Ovary (tissue), 7 donors: ENCODE measurements at regions not wholly inside any gene's neighbourhood (a gene's known extent, or its start where the extent isn't known, plus 50 kb on each side); places are given as distances from the start of the nearest gene placed in this dataset.

Experiments
- DNase-seq, 5 donors: peaks; one replicate each; pipeline ENCODE4 v3.0.0-alpha.2; 2019 to 2020
- H3K27ac ChIP-seq, 2 donors: fragments of 200-600 bp; one replicate each; pipeline versions ENCODE4 v1.5.1 to v1.8.0; 2019 to 2022
- H3K27me3 ChIP-seq: fragments of 200-600 bp; one replicate; pipeline ENCODE4 v1.8.0; 2022
- H3K36me3 ChIP-seq: fragments of 200-600 bp; sonication (generic); one replicate; pipeline ENCODE4 v1.5.1; 2019
- H3K4me1 ChIP-seq: one replicate; pipeline ENCODE4 v1.8.1; 2013; ENCODE audit warnings: mild to moderate bottlenecking, moderate library complexity; ENCODE audit not compliant: insufficient read depth
- H3K4me3 ChIP-seq: fragments of 200-600 bp; sonication (generic); one replicate; pipeline ENCODE4 v1.5.1; 2017
- H3K9me3 ChIP-seq, 2 donors: fragments of 200-600 bp in 1 of 2; sonication (generic) in 1 of 2; one replicate each; pipeline versions ENCODE4 v1.5.1 to v1.8.1; 2013 to 2019; ENCODE audit warnings: mild to moderate bottlenecking in 1 of 2, moderate library complexity in 1 of 2
- EP300 ChIP-seq: sonication (generic); formaldehyde crosslinking; IDR thresholded peaks from one replicate; pipeline ENCODE4 v1.6.1; 2017; ENCODE audit warnings: antibody characterized with exemption
- POLR2A ChIP-seq: fragments of 450-650 bp; IDR thresholded peaks from one replicate; pipeline ENCODE4 v1.6.1; 2017; ENCODE audit warnings: antibody characterized with exemption, mild to moderate bottlenecking, moderate library complexity
- WGBS, 3 donors: extraction: QIAGEN DNeasy Blood & Tissue Kit in 1 of 3; methylation state at CpG; one replicate each; pipeline versions ENCODE4 v1.1.5 to v1.1.7; 2013 to 2017; 5-methylcytosine and 5-hydroxymethylcytosine counted together
- intact Hi-C, 4 donors: fragments of 100-400 bp; cut with DNase I; formaldehyde crosslinking; loops; one replicate each; pipeline versions ENCODE4 v1.11.0 to v1.15.1; 2022 to 2023
- TF ChIP-seq, protein P1 (sequence below), 3 donors: fragments of 450-650 bp in 2 of 3; fragments of 200-600 bp in 1 of 3; IDR thresholded peaks; one replicate each; pipeline versions ENCODE4 v1.5.1 to v1.8.0; 2016 to 2022; ENCODE audit warnings: antibody characterized with exemption in 3 of 3, mild to moderate bottlenecking in 1 of 3
- donor health status: DM: no; HTN: no; CAD: no; lungs with moderate emphysema.
- donor health status: DM: no; HTN: no; CAD: no.
- donor health status: Bipolar disorder and iron deficiency.
- donor health status: DM: no; HTN: no; CAD: no.
- donor health status: DM: yes; HTN: yes; CAD: no.

DNA sequence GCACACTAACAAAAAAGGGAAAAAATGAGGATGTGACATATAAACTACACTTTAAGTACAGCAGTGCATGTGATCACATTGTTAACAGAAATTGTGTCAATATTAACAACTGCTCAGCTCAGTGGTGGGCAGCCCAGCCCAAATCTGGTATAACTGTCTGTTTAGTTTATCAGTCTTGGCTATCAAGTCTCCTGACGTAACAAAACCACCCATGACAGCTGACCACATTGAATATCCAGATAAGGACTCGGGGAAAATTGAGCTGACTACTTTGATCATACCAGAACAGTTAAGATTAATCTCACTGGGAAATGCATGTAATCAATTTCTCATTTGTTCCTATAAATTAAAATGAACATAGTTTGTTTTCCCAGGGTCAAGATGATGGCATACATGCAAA, 396.6 kb downstream of the SNAPC1 start:
- WGBS, 3 donors: 19 to 35% (median 22%) methylated on average over 2 of the region's 2 CpGs
- intact Hi-C loops: no loop called here
- H3K9me3 ChIP-seq: no peaks in the 10 kb centered on the region

GRCh38 chr14:62159314-62159713, 397.1 kb downstream of the SNAPC1 start:
- no peaks in the 10 kb centered on the region for H3K27me3 ChIP-seq
- 77 to 83% (median 80%) methylated on average over 3 of the region's 3 CpGs for WGBS, 3 donors

More for the DNA sequence above, 396.6 kb downstream of the SNAPC1 start:
- TF ChIP-seq EP300: no peak
- TF ChIP-seq POLR2A: no peak
- TF ChIP-seq, protein P1, sequence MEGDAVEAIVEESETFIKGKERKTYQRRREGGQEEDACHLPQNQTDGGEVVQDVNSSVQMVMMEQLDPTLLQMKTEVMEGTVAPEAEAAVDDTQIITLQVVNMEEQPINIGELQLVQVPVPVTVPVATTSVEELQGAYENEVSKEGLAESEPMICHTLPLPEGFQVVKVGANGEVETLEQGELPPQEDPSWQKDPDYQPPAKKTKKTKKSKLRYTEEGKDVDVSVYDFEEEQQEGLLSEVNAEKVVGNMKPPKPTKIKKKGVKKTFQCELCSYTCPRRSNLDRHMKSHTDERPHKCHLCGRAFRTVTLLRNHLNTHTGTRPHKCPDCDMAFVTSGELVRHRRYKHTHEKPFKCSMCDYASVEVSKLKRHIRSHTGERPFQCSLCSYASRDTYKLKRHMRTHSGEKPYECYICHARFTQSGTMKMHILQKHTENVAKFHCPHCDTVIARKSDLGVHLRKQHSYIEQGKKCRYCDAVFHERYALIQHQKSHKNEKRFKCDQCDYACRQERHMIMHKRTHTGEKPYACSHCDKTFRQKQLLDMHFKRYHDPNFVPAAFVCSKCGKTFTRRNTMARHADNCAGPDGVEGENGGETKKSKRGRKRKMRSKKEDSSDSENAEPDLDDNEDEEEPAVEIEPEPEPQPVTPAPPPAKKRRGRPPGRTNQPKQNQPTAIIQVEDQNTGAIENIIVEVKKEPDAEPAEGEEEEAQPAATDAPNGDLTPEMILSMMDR (IDR thresholded peaks at IDR 0.05): no peak
- Histone ChIP-seq H3K4me1 (no peaks in the 10 kb centered on the region), H3K36me3 (no peaks in the 10 kb centered on the region), H3K27me3 (no peaks in the 10 kb centered on the region), H3K27ac (no peak overlapping the region), H3K4me3 (no peak overlapping the region)
- no peak for DNase-seq

DNA sequence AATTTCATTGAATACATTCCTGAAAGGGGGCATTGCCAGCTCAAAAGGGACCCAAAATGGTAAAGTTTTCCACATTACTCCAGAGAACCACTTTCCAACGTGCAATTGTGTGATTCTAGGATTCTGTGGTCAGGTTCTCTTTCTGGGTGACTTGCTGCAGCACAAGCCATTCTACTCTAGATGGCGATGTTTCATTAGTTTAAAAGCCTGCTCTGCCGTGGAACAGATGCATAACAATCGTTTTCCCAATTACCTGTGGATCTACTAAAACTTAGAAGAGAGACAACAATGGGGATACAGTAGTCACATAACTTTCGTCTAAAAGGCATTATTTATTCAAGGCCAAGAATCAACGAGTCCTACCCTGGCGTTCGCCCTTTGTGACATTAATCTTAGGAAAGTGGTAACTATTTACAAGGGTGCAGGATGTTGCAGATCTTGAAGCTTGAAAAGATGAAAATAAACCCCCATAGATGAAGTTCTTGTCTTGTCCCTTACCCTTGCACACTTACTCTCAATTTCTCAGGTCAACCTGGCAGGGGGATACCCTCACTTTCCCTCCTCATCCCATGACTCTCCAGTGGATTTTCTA, 400.9 kb downstream of the SNAPC1 start:
- intact Hi-C loops: no loop called here
- no peak overlapping the region for H3K4me3 ChIP-seq
- 11 to 19% (median 13%) methylated on average over 8 of the region's 8 CpGs for WGBS, 3 donors

More at GRCh38 chr14:62159314-62159713, 397.1 kb downstream of the SNAPC1 start:
- no peaks in the 10 kb centered on the region for H3K4me1 ChIP-seq
- intact Hi-C loops: no loop called here
- H3K4me3 ChIP-seq: no peak overlapping the region
- no peaks in the 10 kb centered on the region for H3K36me3 ChIP-seq
- no peak for TF ChIP-seq EP300
- TF ChIP-seq, protein P1 (IDR thresholded peaks at IDR 0.05): no peak
- TF ChIP-seq POLR2A: no peak
- no peak for DNase-seq
- H3K9me3 ChIP-seq: no peaks in the 10 kb centered on the region
- H3K27ac ChIP-seq: no peak overlapping the region

GRCh38 chr14:62168564-62169155, 406.4 kb downstream of the SNAPC1 start:
- Histone ChIP-seq H3K27me3 (no peaks in the 10 kb centered on the region), H3K36me3 (no peaks in the 10 kb centered on the region), H3K4me3 (no peak overlapping the region), H3K4me1 (no peaks in the 10 kb centered on the region), H3K27ac (no peak overlapping the region), H3K9me3 (no peaks in the 10 kb centered on the region)
- DNase-seq: no peak
- WGBS, 3 donors: 38 to 56% (median 50%) methylated on average over 3 of the region's 3 CpGs
- intact Hi-C loops: no loop called here
- TF ChIP-seq, protein P1 (IDR thresholded peaks at IDR 0.05): no peak
- TF ChIP-seq EP300: no peak
- TF ChIP-seq POLR2A: no peak

More for the DNA sequence above, 400.9 kb downstream of the SNAPC1 start:
- H3K4me1 ChIP-seq: no peaks in the 10 kb centered on the region
- no peak for DNase-seq
- H3K36me3 ChIP-seq: no peaks in the 10 kb centered on the region
- H3K9me3 ChIP-seq: no peaks in the 10 kb centered on the region
- no peak for TF ChIP-seq EP300
- TF ChIP-seq, protein P1 (IDR thresholded peaks at IDR 0.05): peak in 2 of 3 donors; percentile 10 to 33
- H3K27ac ChIP-seq: no peak overlapping the region
- H3K27me3 ChIP-seq: no peaks in the 10 kb centered on the region
